Nephron (organoid): ENCODE measurements at regions not wholly inside any gene's neighbourhood (a gene's known extent, or its start where the extent isn't known, plus 50 kb on each side); places are given as distances from the start of the nearest gene placed in this dataset.

Experiments
- H3K27ac Mint-ChIP-seq, 3 experiments: 2 replicates each; pipeline ENCODE4 v1.8.0; 2020; ENCODE audit warnings: mixed read lengths in 3 of 3, mild to moderate bottlenecking in 2 of 3, moderate library complexity in 1 of 3
- H3K27me3 Mint-ChIP-seq: 2 replicates; pipeline ENCODE4 v1.8.0; 2021; ENCODE audit warnings: low read depth, mild to moderate bottlenecking, moderate library complexity, mixed read lengths
- H3K36me3 Mint-ChIP-seq: 2 replicates; pipeline ENCODE4 v1.8.0; 2020; ENCODE audit warnings: low read depth, mixed read lengths
- H3K4me1 Mint-ChIP-seq: 2 replicates; pipeline ENCODE4 v1.8.0; 2020; ENCODE audit warnings: mixed read lengths
- H3K4me3 Mint-ChIP-seq, 3 experiments: 2 replicates each; pipeline ENCODE4 v1.8.0; 2020; ENCODE audit warnings: mild to moderate bottlenecking in 3 of 3, mixed read lengths in 3 of 3, moderate library complexity in 2 of 3
- H3K9me3 Mint-ChIP-seq: 2 replicates; pipeline ENCODE4 v1.8.0; 2020; ENCODE audit warnings: mixed read lengths
- TF ChIP-seq, protein P1 (sequence below), 3 experiments: fragments of 200-600 bp; sonication (generic); IDR thresholded peaks; one replicate each; pipeline ENCODE4 v1.5.0; 2021; ENCODE audit warnings: antibody characterized with exemption in 3 of 3; ENCODE audit not compliant: unreplicated experiment in 3 of 3

DNA sequence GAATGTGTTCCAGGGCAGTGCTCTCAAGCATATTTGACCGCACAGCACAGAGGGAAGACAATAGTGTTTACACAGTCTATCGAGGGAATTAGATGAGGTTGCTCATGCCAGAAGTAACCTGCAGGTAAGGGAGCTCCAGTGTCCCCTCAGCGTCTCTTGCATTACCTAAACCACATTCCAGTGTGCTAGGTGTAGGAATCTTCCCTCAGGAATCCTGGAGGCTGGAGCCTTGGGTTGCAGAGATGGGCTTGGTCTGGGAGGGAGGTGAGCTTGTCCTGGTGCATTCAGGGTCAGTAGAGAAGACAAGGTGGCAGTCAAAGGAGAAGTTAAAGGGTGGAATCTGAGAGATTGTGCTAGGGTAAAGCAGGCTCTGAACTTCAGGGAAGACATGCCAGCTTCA lies 56.3 kb downstream of the SOX14 start:
- Mint-ChIP-seq H3K4me1 (no peaks in the 10 kb centered on the region), H3K4me3 (no peak overlapping the region), H3K9me3 (no peaks in the 10 kb centered on the region), H3K27me3 (peaks cover 2% of the 10 kb centered on the region), H3K27ac (peak overlapping the region in 1 of 3 experiments; percentile 7), H3K36me3 (no peaks in the 10 kb centered on the region)
- TF ChIP-seq, protein P1, sequence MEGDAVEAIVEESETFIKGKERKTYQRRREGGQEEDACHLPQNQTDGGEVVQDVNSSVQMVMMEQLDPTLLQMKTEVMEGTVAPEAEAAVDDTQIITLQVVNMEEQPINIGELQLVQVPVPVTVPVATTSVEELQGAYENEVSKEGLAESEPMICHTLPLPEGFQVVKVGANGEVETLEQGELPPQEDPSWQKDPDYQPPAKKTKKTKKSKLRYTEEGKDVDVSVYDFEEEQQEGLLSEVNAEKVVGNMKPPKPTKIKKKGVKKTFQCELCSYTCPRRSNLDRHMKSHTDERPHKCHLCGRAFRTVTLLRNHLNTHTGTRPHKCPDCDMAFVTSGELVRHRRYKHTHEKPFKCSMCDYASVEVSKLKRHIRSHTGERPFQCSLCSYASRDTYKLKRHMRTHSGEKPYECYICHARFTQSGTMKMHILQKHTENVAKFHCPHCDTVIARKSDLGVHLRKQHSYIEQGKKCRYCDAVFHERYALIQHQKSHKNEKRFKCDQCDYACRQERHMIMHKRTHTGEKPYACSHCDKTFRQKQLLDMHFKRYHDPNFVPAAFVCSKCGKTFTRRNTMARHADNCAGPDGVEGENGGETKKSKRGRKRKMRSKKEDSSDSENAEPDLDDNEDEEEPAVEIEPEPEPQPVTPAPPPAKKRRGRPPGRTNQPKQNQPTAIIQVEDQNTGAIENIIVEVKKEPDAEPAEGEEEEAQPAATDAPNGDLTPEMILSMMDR (IDR thresholded peaks at IDR 0.05; ENCODE audit: unreplicated experiment in 3 of 3): no peak

DNA sequence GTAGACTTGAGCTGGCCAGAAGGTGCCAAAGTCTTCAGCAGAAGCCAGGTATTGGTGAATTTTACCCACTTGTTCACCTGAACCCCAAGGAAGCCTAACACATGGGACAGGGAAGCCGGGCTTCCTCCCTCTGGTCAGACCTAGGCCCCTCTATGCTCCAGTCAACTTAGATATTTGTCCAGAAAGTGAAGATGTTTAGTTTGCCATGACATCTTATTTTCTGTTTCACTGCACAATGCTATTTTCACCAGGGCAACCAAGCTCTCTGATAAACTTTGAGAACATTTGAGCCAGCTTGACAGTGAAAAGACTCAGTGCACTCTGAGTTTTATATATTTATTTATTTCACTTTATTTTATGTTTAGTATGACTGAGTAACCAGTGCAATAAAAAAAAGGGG lies 71.0 kb downstream of the SOX14 start:
- Mint-ChIP-seq H3K4me3 (no peak overlapping the region), H3K9me3 (peaks cover 2% of the 10 kb centered on the region), H3K27ac (no peak overlapping the region), H3K4me1 (no peaks in the 10 kb centered on the region), H3K36me3 (no peaks in the 10 kb centered on the region), H3K27me3 (no peaks in the 10 kb centered on the region)
- TF ChIP-seq, protein P1 (IDR thresholded peaks at IDR 0.05; ENCODE audit: unreplicated experiment in 3 of 3): no peak

DNA sequence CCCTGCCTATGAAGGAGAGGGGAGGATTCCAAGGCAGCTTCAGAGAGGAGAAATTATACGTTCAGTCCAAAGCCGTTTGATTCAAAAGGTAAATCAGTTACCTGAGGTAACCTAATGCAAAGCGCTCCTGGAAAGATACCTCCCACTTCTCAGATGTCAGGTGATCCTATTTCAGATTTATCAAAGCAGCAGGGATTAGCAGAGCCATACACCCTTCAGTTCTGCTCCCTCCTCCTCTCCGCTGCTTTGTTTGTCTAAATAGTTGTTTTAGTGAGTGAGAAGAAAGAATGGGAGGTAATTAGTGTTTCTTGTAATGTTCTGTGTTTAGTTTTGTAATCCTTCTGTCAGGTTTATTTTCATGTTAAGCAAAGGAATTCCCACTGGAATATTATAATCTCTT lies 81.1 kb downstream of the SOX14 start:
- TF ChIP-seq, protein P1 (IDR thresholded peaks at IDR 0.05; ENCODE audit: unreplicated experiment in 3 of 3): no peak
- Mint-ChIP-seq H3K27me3 (peaks cover 12% of the 10 kb centered on the region), H3K36me3 (no peaks in the 10 kb centered on the region), H3K4me1 (no peaks in the 10 kb centered on the region), H3K27ac (no peak overlapping the region), H3K4me3 (no peak overlapping the region), H3K9me3 (no peaks in the 10 kb centered on the region)

DNA sequence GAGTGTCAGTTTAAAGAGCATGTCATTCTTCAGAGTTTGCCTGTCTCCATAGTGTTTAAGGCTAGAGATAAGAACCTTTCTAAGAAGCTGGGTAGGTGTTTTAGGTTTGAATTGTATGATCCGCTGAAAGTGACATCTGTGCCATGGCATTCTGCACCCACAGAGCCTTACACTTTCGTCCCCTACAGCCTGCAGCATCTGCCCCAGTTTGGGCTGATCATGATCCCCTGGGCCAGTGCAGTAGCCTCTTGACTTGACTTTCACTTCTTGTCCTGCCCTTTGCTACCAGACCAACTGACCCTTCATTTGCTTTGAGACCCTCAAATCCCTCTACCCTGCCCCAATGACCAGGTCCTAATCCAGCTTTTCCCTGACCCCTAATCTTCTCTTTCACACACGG lies 81.6 kb downstream of the SOX14 start:
- TF ChIP-seq, protein P1 (IDR thresholded peaks at IDR 0.05; ENCODE audit: unreplicated experiment in 3 of 3): no peak
- Mint-ChIP-seq H3K36me3 (no peaks in the 10 kb centered on the region), H3K4me1 (no peaks in the 10 kb centered on the region), H3K27me3 (peaks cover 12% of the 10 kb centered on the region), H3K27ac (no peak overlapping the region), H3K4me3 (no peak overlapping the region), H3K9me3 (no peaks in the 10 kb centered on the region)

DNA sequence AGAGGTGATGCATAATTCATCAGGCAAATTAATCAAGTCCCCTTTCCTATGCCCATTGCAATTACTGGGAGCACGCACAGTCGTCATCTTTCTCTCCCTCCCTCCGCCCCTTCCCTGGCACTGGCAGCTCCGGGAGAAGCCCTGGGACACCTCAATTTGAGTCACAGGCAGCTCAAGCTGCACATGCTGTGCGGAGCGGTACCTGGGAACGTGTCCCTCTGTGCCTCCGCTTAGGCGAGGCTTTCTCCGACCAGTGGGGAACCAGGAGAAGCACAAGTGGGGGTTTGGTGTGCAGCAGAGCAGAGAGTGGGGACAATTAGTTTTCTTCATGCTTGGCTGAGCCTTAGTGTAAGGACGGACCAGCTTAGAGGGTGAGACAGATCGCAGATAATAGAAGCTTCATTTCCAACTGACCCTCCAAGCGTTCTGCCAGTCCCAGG lies 88.3 kb downstream of the SOX14 start:
- Mint-ChIP-seq H3K27me3 (peaks cover 22% of the 10 kb centered on the region), H3K4me1 (no peaks in the 10 kb centered on the region), H3K36me3 (no peaks in the 10 kb centered on the region), H3K9me3 (no peaks in the 10 kb centered on the region), H3K27ac (no peak overlapping the region), H3K4me3 (no peak overlapping the region)
- TF ChIP-seq, protein P1 (IDR thresholded peaks at IDR 0.05; ENCODE audit: unreplicated experiment in 3 of 3): no peak

DNA sequence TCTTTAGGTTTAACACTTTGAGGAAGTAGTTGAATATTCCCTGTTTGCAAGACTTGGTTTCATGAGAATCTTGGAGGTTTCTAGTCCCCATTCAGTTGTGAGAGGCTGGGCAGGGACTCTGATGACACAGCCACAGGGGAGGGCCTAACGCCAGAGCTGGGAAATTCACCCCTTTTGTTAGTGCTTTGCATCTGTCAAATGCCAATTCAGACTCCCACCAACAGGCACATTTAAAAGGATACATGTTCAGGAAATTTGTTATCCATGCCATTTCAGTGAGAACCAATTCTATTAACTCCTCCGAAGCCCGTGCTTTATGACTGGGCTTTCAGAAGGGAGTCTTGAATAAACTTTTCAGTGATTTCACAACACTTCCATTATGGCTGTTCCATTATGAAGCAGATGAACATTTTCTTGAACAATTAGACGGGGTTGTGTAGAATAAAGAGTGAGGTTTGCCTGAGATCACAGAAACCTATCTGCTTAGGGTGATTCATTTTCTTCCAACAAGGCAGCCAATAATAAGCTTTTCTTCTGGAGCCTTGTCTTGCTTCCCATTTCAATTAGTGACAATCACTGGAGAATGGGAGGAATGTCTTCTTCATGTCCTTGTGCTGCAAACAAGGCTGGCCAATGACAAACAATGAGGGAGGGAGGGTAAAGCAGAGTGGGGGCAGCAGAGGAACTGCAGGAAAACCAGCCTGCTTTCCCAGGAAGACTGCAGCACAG lies 90.6 kb downstream of the SOX14 start:
- TF ChIP-seq, protein P1 (IDR thresholded peaks at IDR 0.05; ENCODE audit: unreplicated experiment in 3 of 3): no peak
- Mint-ChIP-seq H3K9me3 (no peaks in the 10 kb centered on the region), H3K27me3 (peaks cover 10% of the 10 kb centered on the region), H3K27ac (no peak overlapping the region), H3K4me1 (no peaks in the 10 kb centered on the region), H3K4me3 (no peak overlapping the region), H3K36me3 (no peaks in the 10 kb centered on the region)
